Gastrocnemius medialis (tissue), 4 donors: ENCODE measurements at regions not wholly inside any gene's neighbourhood (a gene's known extent, or its start where the extent isn't known, plus 50 kb on each side); places are given as distances from the start of the nearest gene placed in this dataset.

Source experiments
- CTCF ChIP-seq, 5 experiments: fragments of 450-650 bp in 3 of 5; fragments of 200-600 bp in 2 of 5; sonication (generic) in 2 of 5; IDR thresholded peaks in 4 of 5; conservative IDR thresholded peaks in 1 of 5; 1 replicate in 4 of 5; 2 replicates in 1 of 5; pipeline ENCODE4 v1.5.1; 2016 to 2019; ENCODE audit warnings: antibody characterized with exemption in 5 of 5, mild to moderate bottlenecking in 3 of 5, moderate library complexity in 3 of 5
- POLR2A ChIP-seq, 2 donors: fragments of 450-650 bp; IDR thresholded peaks; one replicate each; pipeline ENCODE4 v1.6.1; 2017; ENCODE audit warnings: antibody characterized with exemption in 2 of 2, mild to moderate bottlenecking in 2 of 2, moderate library complexity in 2 of 2

GRCh38 chr7:142614116-142614515, 135.2 kb upstream of the PRSS1 start:
- TF ChIP-seq CTCF (IDR thresholded peaks at IDR 0.05 in 4 of 5, conservative IDR thresholded peaks at IDR 0.05 in 1 of 5) (no peak), POLR2A (IDR thresholded peaks at IDR 0.05) (no peak)
